Keratinocyte (primary cell): ENCODE measurements at regions not wholly inside any gene's neighbourhood (a gene's known extent, or its start where the extent isn't known, plus 50 kb on each side); places are given as distances from the start of the nearest gene placed in this dataset.
A peak's percentile ranks its signal among the peaks of the same experiment; 100 is the strongest.

Experiments used
- DNase-seq: peaks from one replicate; pipeline ENCODE4 v3.0.0-alpha.2; 2011; ENCODE audit warnings: low read depth, missing footprints, low spot score
- FAIRE-seq: peaks from 2 replicates; lab custom pipeline; 2011; peaks lifted over from hg19 to GRCh38; lab: Jason Lieb, UNC
- H2AFZ ChIP-seq: 2 replicates; pipeline ENCODE4 v1.6.0; 2012; ENCODE audit warnings: low read length, control low read depth, inconsistent platforms; ENCODE audit not compliant: control insufficient read depth
- H3K27ac ChIP-seq: 2 replicates; pipeline ENCODE4 v1.5.1; 2011; ENCODE audit warnings: low read length; ENCODE audit not compliant: control insufficient read depth, insufficient read depth
- H3K27me3 ChIP-seq: 3 replicates; pipeline ENCODE4 v1.6.0; 2011; ENCODE audit warnings: low read length; ENCODE audit not compliant: control insufficient read depth, insufficient read depth; ENCODE audit errors: extremely low read depth
- H3K36me3 ChIP-seq, 2 experiments: 2 replicates in 1 of 2; 3 replicates in 1 of 2; pipeline ENCODE4 v1.5.1; 2011; ENCODE audit warnings: low read length in 2 of 2, mild to moderate bottlenecking in 1 of 2; ENCODE audit not compliant: control insufficient read depth in 2 of 2, insufficient read depth in 2 of 2; ENCODE audit errors: extremely low read depth in 1 of 2
- H3K4me1 ChIP-seq: 3 replicates; pipeline ENCODE4 v1.5.1; 2011; ENCODE audit warnings: low read length; ENCODE audit not compliant: control insufficient read depth, insufficient read depth; ENCODE audit errors: extremely low read depth
- H3K4me2 ChIP-seq: 3 replicates; pipeline ENCODE4 v1.6.0; 2011; ENCODE audit warnings: low read depth, low read length; ENCODE audit not compliant: control insufficient read depth, insufficient read depth; ENCODE audit errors: extremely low read depth
- H3K4me3 ChIP-seq, 3 experiments: fragments of 200-600 bp in 1 of 3; sonication (generic) in 1 of 3; 2 replicates in 2 of 3; 3 replicates in 1 of 3; pipeline ENCODE4 v1.5.1; 2011 to 2016; ENCODE audit warnings: low read length in 3 of 3, mild to moderate bottlenecking in 3 of 3, control low read depth in 2 of 3, inconsistent platforms in 1 of 3, low read depth in 1 of 3, mixed read lengths in 1 of 3, mixed run types in 1 of 3, moderate library complexity in 1 of 3; ENCODE audit not compliant: control insufficient read depth in 2 of 3, insufficient read depth in 2 of 3; ENCODE audit errors: extremely low read depth in 1 of 3
- H3K79me2 ChIP-seq: 2 replicates; pipeline ENCODE4 v1.6.0; 2012; ENCODE audit warnings: low read length; ENCODE audit not compliant: control insufficient read depth, insufficient read depth
- H3K9ac ChIP-seq: 3 replicates; pipeline ENCODE4 v1.6.0; 2011; ENCODE audit warnings: low read length; ENCODE audit not compliant: control insufficient read depth, insufficient read depth; ENCODE audit errors: extremely low read depth
- H3K9me1 ChIP-seq: 3 replicates; pipeline ENCODE4 v1.6.0; 2011; ENCODE audit warnings: low read length; ENCODE audit not compliant: control insufficient read depth, insufficient read depth; ENCODE audit errors: extremely low read depth
- H3K9me3 ChIP-seq: 2 replicates; pipeline ENCODE4 v1.5.1; 2012; ENCODE audit warnings: low read depth, low read length; ENCODE audit not compliant: control insufficient read depth
- H4K20me1 ChIP-seq: 3 replicates; pipeline ENCODE4 v1.6.0; 2011; ENCODE audit warnings: low read length; ENCODE audit not compliant: control insufficient read depth, insufficient read depth; ENCODE audit errors: extremely low read depth
- EZH2 ChIP-seq: IDR thresholded peaks from one replicate; pipeline ENCODE4 v1.6.1; 2012; ENCODE audit warnings: inconsistent platforms, mild to moderate bottlenecking, low read length, moderate library complexity
- dilution Hi-C: fragments of 300-500 bp; cut with MboI; formaldehyde crosslinking; loops from one replicate; pipeline ENCODE4 v1.7.0; 2020; ENCODE audit warnings: low sequenced_read_pairs; ENCODE audit not compliant: extremely low pct_ligation_motif_present
- TF ChIP-seq, protein P1 (sequence below), 3 experiments: IDR thresholded peaks in 1 of 3; conservative IDR thresholded peaks in 1 of 3; optimal IDR thresholded peaks in 1 of 3; 2 replicates in 2 of 3; 3 replicates in 1 of 3; pipeline versions ENCODE3 to v1.5.1; 2011; ENCODE audit warnings: low read length in 3 of 3, mild to moderate bottlenecking in 3 of 3, moderate library complexity in 2 of 3, control low read depth in 1 of 3, inconsistent platforms in 1 of 3; ENCODE audit not compliant: insufficient read depth in 2 of 3; ENCODE audit errors: extremely low read depth in 1 of 3

DNA sequence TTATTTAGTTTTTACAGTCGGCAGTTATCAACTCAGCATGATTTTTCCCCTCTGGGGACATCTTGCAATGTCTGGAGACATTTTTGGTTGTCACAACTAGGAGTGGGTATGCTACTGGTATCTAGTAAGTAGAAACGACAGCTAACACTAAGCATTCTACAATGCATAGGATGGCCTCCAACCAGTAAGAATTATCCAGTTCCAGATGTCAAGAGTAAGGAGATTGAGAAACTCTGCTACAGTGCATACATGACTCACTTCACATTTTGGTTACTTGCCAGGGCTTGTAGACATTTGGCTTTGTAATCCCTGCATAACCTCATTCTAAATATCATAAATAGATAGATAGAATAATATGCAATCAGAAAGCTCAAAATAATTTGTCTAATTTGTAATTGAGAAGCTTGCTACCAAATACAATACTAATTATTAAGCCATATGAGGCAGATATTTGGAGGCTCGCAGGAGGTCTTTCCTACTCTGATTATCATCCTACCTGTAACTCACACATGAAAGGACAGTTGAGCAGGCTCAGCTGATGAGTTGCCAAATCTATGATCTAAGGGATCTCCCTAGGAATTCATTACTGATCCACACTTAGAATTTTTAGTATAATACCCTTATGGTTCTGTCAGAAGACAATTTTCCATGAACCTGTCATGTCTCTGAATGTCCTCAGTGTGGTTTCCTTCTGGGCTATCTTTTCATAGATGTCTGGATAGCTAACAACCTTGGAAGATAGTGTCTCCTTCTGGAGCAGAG is 346.9 kb upstream of the TLE4 start:
- Histone ChIP-seq H3K4me1 (peaks cover 16% of the 10 kb centered on the region), H3K79me2 (no peaks in the 10 kb centered on the region), H3K4me3 (no peak overlapping the region), H3K27ac (no peak overlapping the region), H2AFZ (no peak overlapping the region), H4K20me1 (no peaks in the 10 kb centered on the region), H3K4me2 (no peak overlapping the region), H3K9me1 (no peaks in the 10 kb centered on the region), H3K9me3 (no peaks in the 10 kb centered on the region), H3K9ac (no peak overlapping the region), H3K36me3 (no peaks in the 10 kb centered on the region), H3K27me3 (no peaks in the 10 kb centered on the region)
- TF ChIP-seq, protein P1, sequence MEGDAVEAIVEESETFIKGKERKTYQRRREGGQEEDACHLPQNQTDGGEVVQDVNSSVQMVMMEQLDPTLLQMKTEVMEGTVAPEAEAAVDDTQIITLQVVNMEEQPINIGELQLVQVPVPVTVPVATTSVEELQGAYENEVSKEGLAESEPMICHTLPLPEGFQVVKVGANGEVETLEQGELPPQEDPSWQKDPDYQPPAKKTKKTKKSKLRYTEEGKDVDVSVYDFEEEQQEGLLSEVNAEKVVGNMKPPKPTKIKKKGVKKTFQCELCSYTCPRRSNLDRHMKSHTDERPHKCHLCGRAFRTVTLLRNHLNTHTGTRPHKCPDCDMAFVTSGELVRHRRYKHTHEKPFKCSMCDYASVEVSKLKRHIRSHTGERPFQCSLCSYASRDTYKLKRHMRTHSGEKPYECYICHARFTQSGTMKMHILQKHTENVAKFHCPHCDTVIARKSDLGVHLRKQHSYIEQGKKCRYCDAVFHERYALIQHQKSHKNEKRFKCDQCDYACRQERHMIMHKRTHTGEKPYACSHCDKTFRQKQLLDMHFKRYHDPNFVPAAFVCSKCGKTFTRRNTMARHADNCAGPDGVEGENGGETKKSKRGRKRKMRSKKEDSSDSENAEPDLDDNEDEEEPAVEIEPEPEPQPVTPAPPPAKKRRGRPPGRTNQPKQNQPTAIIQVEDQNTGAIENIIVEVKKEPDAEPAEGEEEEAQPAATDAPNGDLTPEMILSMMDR (optimal IDR thresholded peaks at IDR 0.05 in 1 of 3, IDR thresholded peaks at IDR 0.05 in 1 of 3, conservative IDR thresholded peaks at IDR 0.05 in 1 of 3; ENCODE audit: extremely low read depth in 1 of 3, insufficient read depth in 2 of 3, low read length in 3 of 3) = no peak
- TF ChIP-seq EZH2 = no peak
- dilution Hi-C loops = no loop called here
- FAIRE-seq (peak; percentile 63), DNase-seq (peak; percentile 45)

DNA sequence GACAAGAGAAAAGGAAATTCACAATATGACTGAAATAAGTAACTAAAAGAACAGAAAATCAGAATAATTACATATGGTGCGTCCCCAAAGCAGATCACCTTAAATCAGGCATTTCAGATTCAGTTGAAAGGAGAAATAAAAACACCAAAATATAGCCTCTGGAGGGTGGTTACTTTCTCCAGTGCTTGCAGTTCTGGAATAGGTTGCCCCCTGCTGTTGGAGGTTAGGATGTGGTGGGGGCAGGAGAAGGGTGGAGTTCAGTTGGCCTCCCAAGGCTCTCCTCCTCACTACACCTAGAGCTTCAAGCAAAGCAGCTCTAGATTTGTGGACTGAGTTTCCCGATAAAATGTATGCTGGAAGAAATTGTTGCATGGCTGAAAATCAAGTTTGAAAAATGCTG is 338.2 kb upstream of the TLE4 start:
- Histone ChIP-seq H3K27ac (no peak overlapping the region), H4K20me1 (no peaks in the 10 kb centered on the region), H3K79me2 (no peaks in the 10 kb centered on the region), H3K9me1 (no peaks in the 10 kb centered on the region), H3K36me3 (no peaks in the 10 kb centered on the region), H3K4me2 (no peak overlapping the region), H3K9me3 (no peaks in the 10 kb centered on the region), H3K4me3 (no peak overlapping the region), H3K27me3 (no peaks in the 10 kb centered on the region), H3K9ac (no peak overlapping the region), H3K4me1 (no peaks in the 10 kb centered on the region), H2AFZ (no peak overlapping the region)
- dilution Hi-C loops = no loop called here
- DNase-seq (peak; percentile 13), FAIRE-seq (peak; percentile 71)
- TF ChIP-seq, protein P1 (optimal IDR thresholded peaks at IDR 0.05 in 1 of 3, IDR thresholded peaks at IDR 0.05 in 1 of 3, conservative IDR thresholded peaks at IDR 0.05 in 1 of 3; ENCODE audit: extremely low read depth in 1 of 3, insufficient read depth in 2 of 3, low read length in 3 of 3) = peak; percentile 66 to 80 (median 69)
- TF ChIP-seq EZH2 = no peak
